GM03348 (cell line): ENCODE measurements at regions not wholly inside any gene's neighbourhood (a gene's known extent, or its start where the extent isn't known, plus 50 kb on each side); places are given as distances from the start of the nearest gene placed in this dataset.

Experiments used
- DNase-seq: peaks from one replicate; pipeline ENCODE4 v3.0.0; 2012; ENCODE audit warnings: low spot score

GRCh38 chr1:29667951-29668350, 431.6 kb downstream of the PTPRU start:
- no peak for DNase-seq

- DNase-seq = no peak
Measured at GRCh38 chr1:29664711-29665110, 428.4 kb downstream of the PTPRU start.

GRCh38 chr1:29658688-29659087, 422.4 kb downstream of the PTPRU start:
- no peak for DNase-seq

- no peak for DNase-seq
Measured at GRCh38 chr1:29657816-29658215, 421.5 kb downstream of the PTPRU start.

GRCh38 chr1:29655945-29656850, 419.9 kb downstream of the PTPRU start:
- DNase-seq = no peak

GRCh38 chr1:29655145-29655544, 418.8 kb downstream of the PTPRU start:
- DNase-seq = no peak

- DNase-seq = no peak
Measured at GRCh38 chr1:29653886-29654450, 417.6 kb downstream of the PTPRU start.

- DNase-seq = no peak
Measured at GRCh38 chr1:29653034-29653810, 416.9 kb downstream of the PTPRU start.

- DNase-seq = no peak
Measured at GRCh38 chr1:29651684-29652665, 415.7 kb downstream of the PTPRU start.

- DNase-seq = no peak
Measured at GRCh38 chr1:29651246-29651645, 414.9 kb downstream of the PTPRU start.

GRCh38 chr1:29650476-29650875, 414.2 kb downstream of the PTPRU start:
- DNase-seq = no peak

- DNase-seq = no peak
Measured at GRCh38 chr1:29650041-29650400, 413.7 kb downstream of the PTPRU start.

GRCh38 chr1:29649189-29650040, 413.1 kb downstream of the PTPRU start:
- no peak for DNase-seq

- DNase-seq = no peak
Measured at GRCh38 chr1:29648798-29649188, 412.5 kb downstream of the PTPRU start.

- DNase-seq = no peak
Measured at GRCh38 chr1:29648026-29648425, 411.7 kb downstream of the PTPRU start.

GRCh38 chr1:29647581-29647980, 411.3 kb downstream of the PTPRU start:
- DNase-seq = no peak

GRCh38 chr1:29646161-29646775, 409.9 kb downstream of the PTPRU start:
- no peak for DNase-seq

- no peak for DNase-seq
Measured at GRCh38 chr1:29645586-29645985, 409.3 kb downstream of the PTPRU start.

- no peak for DNase-seq
Measured at GRCh38 chr1:29644812-29645211, 408.5 kb downstream of the PTPRU start.

GRCh38 chr1:29643838-29644440, 407.6 kb downstream of the PTPRU start:
- DNase-seq = no peak
